Neural cell (in vitro differentiated cells): ENCODE measurements at regions not wholly inside any gene's neighbourhood (a gene's known extent, or its start where the extent isn't known, plus 50 kb on each side); places are given as distances from the start of the nearest gene placed in this dataset.

Experiments
- H2AFZ ChIP-seq: fragments of 200-600, 300-800 bp; sonication (generic), shearing (Covaris generic); 2 replicates; pipeline ENCODE4 v1.6.0; 2014; ENCODE audit warnings: low read depth, mild to moderate bottlenecking, antibody characterized with exemption, low read length, moderate library complexity
- H3F3A ChIP-seq: fragments of 200-600 bp; shearing (Covaris generic); 2 replicates; pipeline ENCODE4 v1.6.1; 2016; ENCODE audit warnings: mild to moderate bottlenecking, moderate library complexity, mixed read lengths, antibody characterized with exemption, low read length; ENCODE audit not compliant: insufficient read depth, poor library complexity, severe bottlenecking
- H3K27ac ChIP-seq: fragments of 200-600, 300-800 bp; sonication (generic), shearing (Covaris generic); 2 replicates; pipeline ENCODE4 v1.5.1; 2014; ENCODE audit warnings: mild to moderate bottlenecking, low read length, moderate library complexity
- H3K27me3 ChIP-seq: fragments of 300-800, 200-600 bp; sonication (generic), shearing (Covaris generic); 2 replicates; pipeline ENCODE4 v1.6.0; 2014; ENCODE audit warnings: mild to moderate bottlenecking, low read depth, low read length, moderate library complexity; ENCODE audit not compliant: insufficient read depth
- H3K36me3 ChIP-seq: fragments of 300-800, 200-600 bp; sonication (generic), shearing (Covaris generic); 2 replicates; pipeline ENCODE4 v1.5.1; 2014; ENCODE audit warnings: mild to moderate bottlenecking, antibody characterized with exemption, low read length, moderate library complexity; ENCODE audit not compliant: insufficient read depth
- H3K4me2 ChIP-seq: fragments of 300-800, 200-600 bp; sonication (generic), shearing (Covaris generic); 2 replicates; pipeline ENCODE4 v1.6.0; 2014; ENCODE audit warnings: mild to moderate bottlenecking, low read length
- H3K4me3 ChIP-seq: fragments of 300-800, 200-600 bp; sonication (generic), shearing (Covaris generic); 2 replicates; pipeline ENCODE4 v1.5.1; 2014; ENCODE audit warnings: mild to moderate bottlenecking, low read length, moderate library complexity
- H3K79me2 ChIP-seq: fragments of 200-600 bp; shearing (Covaris generic); replicated peaks from 2 replicates; pipeline ENCODE4 v1.6.0; 2014; ENCODE audit warnings: mild to moderate bottlenecking, low read length, moderate library complexity; ENCODE audit not compliant: insufficient read depth
- H3K9ac ChIP-seq: fragments of 300-800, 200-600 bp; sonication (generic), shearing (Covaris generic); 2 replicates; pipeline ENCODE4 v1.6.1; 2016; ENCODE audit warnings: mild to moderate bottlenecking, low read length, mixed read lengths
- H3K9me2 ChIP-seq: fragments of 200-600 bp; shearing (Covaris generic); 2 replicates; pipeline ENCODE4 v1.6.1; 2016; ENCODE audit warnings: mild to moderate bottlenecking, low read length, mixed read lengths; ENCODE audit not compliant: insufficient read depth
- H3K9me3 ChIP-seq: fragments of 200-600, 300-800 bp; sonication (generic), shearing (Covaris generic); 2 replicates; pipeline ENCODE4 v1.6.1; 2016; ENCODE audit warnings: mild to moderate bottlenecking, mixed run types, low read length, moderate library complexity, mixed read lengths
- H4K20me1 ChIP-seq: fragments of 200-600 bp; shearing (Covaris generic); 2 replicates; pipeline ENCODE4 v1.6.1; 2016; ENCODE audit warnings: mild to moderate bottlenecking, mixed run types; ENCODE audit not compliant: insufficient read depth
- CTCF ChIP-seq: fragments of 450-650 bp; IDR thresholded peaks from 2 replicates; pipeline ENCODE4 v1.5.1; 2014; ENCODE audit warnings: antibody characterized with exemption, mild to moderate bottlenecking, moderate library complexity; ENCODE audit not compliant: poor library complexity, severe bottlenecking
- EP300 ChIP-seq: fragments of 450-650 bp; conservative IDR thresholded peaks from 2 replicates; pipeline ENCODE4 v1.6.1; 2014; ENCODE audit warnings: antibody characterized with exemption, mild to moderate bottlenecking, moderate library complexity; ENCODE audit not compliant: poor library complexity, severe bottlenecking
- EZH2 ChIP-seq: fragments of 200-600, 300-800 bp; shearing (Covaris generic), sonication (generic); IDR thresholded peaks from 2 replicates; pipeline ENCODE4 v1.6.1; 2014; ENCODE audit warnings: antibody characterized with exemption, low read length, borderline replicate concordance, mild to moderate bottlenecking; ENCODE audit not compliant: insufficient read depth, poor library complexity, severe bottlenecking
- MXI1 ChIP-seq: fragments of 450-650 bp; conservative IDR thresholded peaks from 2 replicates; pipeline ENCODE4 v1.6.1; 2014; ENCODE audit warnings: antibody characterized with exemption, mild to moderate bottlenecking; ENCODE audit not compliant: poor library complexity, severe bottlenecking
- POLR2AphosphoS5 ChIP-seq: IDR thresholded peaks from 2 replicates; pipeline ENCODE4 v1.6.1; 2012
- RAD21 ChIP-seq: fragments of 450-650 bp; conservative IDR thresholded peaks from 2 replicates; pipeline ENCODE4 v1.6.1; 2014; ENCODE audit warnings: antibody characterized with exemption, mild to moderate bottlenecking, moderate library complexity
- REST ChIP-seq: IDR thresholded peaks from 2 replicates; pipeline ENCODE4 v1.6.1; 2012; ENCODE audit warnings: borderline replicate concordance
- SMC3 ChIP-seq: fragments of 450-650 bp; conservative IDR thresholded peaks from 2 replicates; pipeline ENCODE4 v1.6.1; 2014; ENCODE audit warnings: antibody characterized with exemption, mild to moderate bottlenecking, moderate library complexity; ENCODE audit not compliant: poor library complexity
- TAF1 ChIP-seq: IDR thresholded peaks from 2 replicates; pipeline ENCODE4 v1.6.1; 2012; ENCODE audit warnings: low read depth

DNA sequence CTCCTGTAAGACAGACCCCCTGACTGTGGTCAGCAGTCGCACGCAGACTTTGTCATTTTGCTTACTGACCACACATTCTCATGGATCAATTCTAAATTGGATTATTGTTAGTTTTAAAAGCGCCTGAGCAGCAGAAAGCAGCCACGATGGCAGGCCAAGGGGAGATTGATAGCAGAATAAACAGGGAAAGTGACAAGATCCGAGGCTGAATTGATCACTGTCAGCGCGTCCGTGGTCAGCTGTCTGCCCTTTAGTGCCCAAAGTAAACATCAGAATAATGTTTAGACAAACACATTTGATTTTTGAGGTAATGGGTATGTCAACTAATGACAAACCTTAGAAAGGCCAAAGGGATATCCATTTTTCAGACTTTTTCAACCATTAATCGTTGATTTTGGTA is 426.8 kb downstream of the SETD4 start:
- Histone ChIP-seq H4K20me1 (no peaks in the 10 kb centered on the region), H3K27ac (no peak overlapping the region), H3K4me2 (no peak overlapping the region), H3K27me3 (no peaks in the 10 kb centered on the region), H3F3A (no peaks in the 10 kb centered on the region), H3K9me2 (no peaks in the 10 kb centered on the region), H3K9ac (no peak overlapping the region), H3K79me2 (no peaks in the 10 kb centered on the region), H3K36me3 (no peaks in the 10 kb centered on the region), H2AFZ (no peak overlapping the region), H3K9me3 (no peaks in the 10 kb centered on the region), H3K4me3 (no peak overlapping the region)
- TF ChIP-seq EZH2 (no peak), RAD21 (no peak), POLR2AphosphoS5 (no peak), MXI1 (no peak), SMC3 (no peak), REST (no peak), TAF1 (no peak), EP300 (no peak), CTCF (no peak)

DNA sequence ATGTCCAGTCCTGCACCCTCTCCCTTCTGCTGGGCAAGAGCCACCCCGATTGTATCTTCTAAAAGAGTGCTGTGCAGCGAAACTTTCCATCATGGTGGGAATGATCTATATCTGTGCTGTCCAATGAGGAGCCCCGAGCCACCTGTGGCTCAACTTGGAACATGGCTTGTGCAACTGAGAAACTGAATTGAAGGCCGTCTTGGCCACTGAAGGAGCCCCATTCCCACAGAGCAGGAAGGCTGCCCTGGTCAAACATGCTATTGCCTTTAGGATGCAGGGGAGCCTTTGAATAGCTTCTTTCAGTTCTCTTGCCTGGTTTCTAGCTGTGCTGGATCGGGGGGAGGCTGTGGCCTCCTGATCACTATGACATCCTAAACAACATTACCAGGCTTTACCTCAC is 427.6 kb downstream of the SETD4 start:
- Histone ChIP-seq H3K27ac (no peak overlapping the region), H3K36me3 (no peaks in the 10 kb centered on the region), H3K9me3 (no peaks in the 10 kb centered on the region), H3K79me2 (no peaks in the 10 kb centered on the region), H3K27me3 (no peaks in the 10 kb centered on the region), H3F3A (no peaks in the 10 kb centered on the region), H3K4me2 (no peak overlapping the region), H3K4me3 (no peak overlapping the region), H3K9me2 (no peaks in the 10 kb centered on the region), H3K9ac (no peak overlapping the region), H4K20me1 (no peaks in the 10 kb centered on the region), H2AFZ (no peak overlapping the region)
- no peak for TF ChIP-seq MXI1
- TF ChIP-seq EZH2 = no peak
- TF ChIP-seq RAD21 = no peak
- TF ChIP-seq EP300 = no peak
- no peak for TF ChIP-seq REST
- no peak for TF ChIP-seq CTCF
- no peak for TF ChIP-seq SMC3
- no peak for TF ChIP-seq POLR2AphosphoS5
- no peak for TF ChIP-seq TAF1
